Keratinocyte (primary cell): ENCODE measurements at regions not wholly inside any gene's neighbourhood (a gene's known extent, or its start where the extent isn't known, plus 50 kb on each side); places are given as distances from the start of the nearest gene placed in this dataset.

Experiments
- EZH2 ChIP-seq: IDR thresholded peaks from one replicate; pipeline ENCODE4 v1.6.1; 2012; ENCODE audit warnings: inconsistent platforms, mild to moderate bottlenecking, low read length, moderate library complexity
- TF ChIP-seq, protein P1 (sequence below), 3 experiments: IDR thresholded peaks in 1 of 3; conservative IDR thresholded peaks in 1 of 3; optimal IDR thresholded peaks in 1 of 3; 2 replicates in 2 of 3; 3 replicates in 1 of 3; pipeline versions ENCODE3 to v1.5.1; 2011; ENCODE audit warnings: low read length in 3 of 3, mild to moderate bottlenecking in 3 of 3, moderate library complexity in 2 of 3, control low read depth in 1 of 3, inconsistent platforms in 1 of 3; ENCODE audit not compliant: insufficient read depth in 2 of 3; ENCODE audit errors: extremely low read depth in 1 of 3

DNA sequence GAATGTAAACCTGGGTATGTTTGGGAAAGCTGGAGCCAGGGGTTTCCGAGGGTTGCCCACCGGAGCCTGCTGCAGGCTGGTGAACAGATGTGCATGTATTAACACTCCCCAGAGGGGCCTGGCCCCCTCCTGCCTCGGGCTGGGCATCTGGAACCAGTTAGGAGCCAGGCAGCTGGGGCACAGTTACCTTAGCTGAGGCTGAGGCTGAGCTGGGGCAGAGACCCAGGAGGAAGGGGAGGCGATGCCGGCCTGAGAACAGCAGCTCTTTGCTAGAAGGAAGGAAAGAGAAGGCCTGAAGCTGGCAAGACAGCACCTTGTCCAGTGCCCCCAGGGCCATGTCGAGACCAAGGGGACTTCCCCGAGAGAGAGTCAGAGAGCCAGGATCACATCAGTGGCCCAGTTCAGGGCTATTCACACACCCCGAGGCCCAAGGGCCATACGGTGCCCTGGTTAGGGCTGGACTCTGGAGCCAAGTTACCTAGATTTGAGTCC, 65.8 kb downstream of the RMI2 start:
- TF ChIP-seq, protein P1, sequence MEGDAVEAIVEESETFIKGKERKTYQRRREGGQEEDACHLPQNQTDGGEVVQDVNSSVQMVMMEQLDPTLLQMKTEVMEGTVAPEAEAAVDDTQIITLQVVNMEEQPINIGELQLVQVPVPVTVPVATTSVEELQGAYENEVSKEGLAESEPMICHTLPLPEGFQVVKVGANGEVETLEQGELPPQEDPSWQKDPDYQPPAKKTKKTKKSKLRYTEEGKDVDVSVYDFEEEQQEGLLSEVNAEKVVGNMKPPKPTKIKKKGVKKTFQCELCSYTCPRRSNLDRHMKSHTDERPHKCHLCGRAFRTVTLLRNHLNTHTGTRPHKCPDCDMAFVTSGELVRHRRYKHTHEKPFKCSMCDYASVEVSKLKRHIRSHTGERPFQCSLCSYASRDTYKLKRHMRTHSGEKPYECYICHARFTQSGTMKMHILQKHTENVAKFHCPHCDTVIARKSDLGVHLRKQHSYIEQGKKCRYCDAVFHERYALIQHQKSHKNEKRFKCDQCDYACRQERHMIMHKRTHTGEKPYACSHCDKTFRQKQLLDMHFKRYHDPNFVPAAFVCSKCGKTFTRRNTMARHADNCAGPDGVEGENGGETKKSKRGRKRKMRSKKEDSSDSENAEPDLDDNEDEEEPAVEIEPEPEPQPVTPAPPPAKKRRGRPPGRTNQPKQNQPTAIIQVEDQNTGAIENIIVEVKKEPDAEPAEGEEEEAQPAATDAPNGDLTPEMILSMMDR (optimal IDR thresholded peaks at IDR 0.05 in 1 of 3, IDR thresholded peaks at IDR 0.05 in 1 of 3, conservative IDR thresholded peaks at IDR 0.05 in 1 of 3; ENCODE audit: extremely low read depth in 1 of 3, insufficient read depth in 2 of 3, low read length in 3 of 3): no peak
- no peak for TF ChIP-seq EZH2
